GM19351 (cell line): ENCODE measurements at regions not wholly inside any gene's neighbourhood (a gene's known extent, or its start where the extent isn't known, plus 50 kb on each side); places are given as distances from the start of the nearest gene placed in this dataset.
"Not testable (repeated sequence)": the region's sequence is repeated elsewhere in the genome, so short reads cannot be mapped to it uniquely, and the experiment has no call there.

ENCODE experiments used
- ATAC-seq: cut with Tn5 transposase; IDR thresholded peaks from one replicate; pipeline ENCODE4 v1.9.1; 2021; ENCODE audit warnings: mild to moderate bottlenecking, moderate library complexity; ENCODE audit not compliant: unreplicated experiment

GRCh38 chr3:197408177-197408957 lies 110.0 kb upstream of the DLG1 start:
- no peak for ATAC-seq

- no peak for ATAC-seq
These were observed 109.1 kb upstream of the DLG1 start for GRCh38 chr3:197407526-197407925.

GRCh38 chr3:197407053-197407452 lies 108.6 kb upstream of the DLG1 start:
- no peak for ATAC-seq

GRCh38 chr3:197406266-197406665 lies 107.9 kb upstream of the DLG1 start:
- no peak for ATAC-seq

- no peak for ATAC-seq
These were observed 106.3 kb upstream of the DLG1 start for GRCh38 chr3:197404754-197405153.

GRCh38 chr3:197404030-197404429 lies 105.6 kb upstream of the DLG1 start:
- no peak for ATAC-seq

- ATAC-seq, result not testable (repeated sequence)
These were observed 104.0 kb upstream of the DLG1 start for GRCh38 chr3:197402401-197402800.

GRCh38 chr3:197399486-197399885 lies 101.1 kb upstream of the DLG1 start:
- ATAC-seq, result no peak

GRCh38 chr3:197398286-197398878 lies 100.0 kb upstream of the DLG1 start:
- no peak for ATAC-seq

- ATAC-seq, result no peak
These were observed 99.4 kb upstream of the DLG1 start for GRCh38 chr3:197397838-197398237.

GRCh38 chr3:197394464-197395321 lies 96.3 kb upstream of the DLG1 start:
- ATAC-seq, result peak; percentile 93

GRCh38 chr3:197394126-197394463 lies 95.7 kb upstream of the DLG1 start:
- ATAC-seq, result peak; percentile 33

- no peak for ATAC-seq
These were observed 95.3 kb upstream of the DLG1 start for GRCh38 chr3:197393711-197394110.

- ATAC-seq, result no peak
These were observed 94.5 kb upstream of the DLG1 start for GRCh38 chr3:197392961-197393360.

- ATAC-seq, result no peak
These were observed 83.0 kb upstream of the DLG1 start for GRCh38 chr3:197381371-197381770.

- ATAC-seq, result no peak
These were observed 82.4 kb upstream of the DLG1 start for GRCh38 chr3:197380786-197381185.

GRCh38 chr3:197378985-197379718 lies 80.7 kb upstream of the DLG1 start:
- ATAC-seq, result no peak

- no peak for ATAC-seq
These were observed 78.5 kb upstream of the DLG1 start for GRCh38 chr3:197376735-197377555.

GRCh38 chr3:197376020-197376419 lies 77.6 kb upstream of the DLG1 start:
- no peak for ATAC-seq

- no peak for ATAC-seq
These were observed 76.6 kb upstream of the DLG1 start for GRCh38 chr3:197375001-197375441.
